AG09309 (cell line): ENCODE measurements at regions not wholly inside any gene's neighbourhood (a gene's known extent, or its start where the extent isn't known, plus 50 kb on each side); places are given as distances from the start of the nearest gene placed in this dataset.

ENCODE experiments used
- DNase-seq: peaks from one replicate; pipeline ENCODE4 v3.0.0-alpha.2; 2010; ENCODE audit warnings: low read depth
- H3K4me3 ChIP-seq: 2 replicates; pipeline ENCODE4 v1.5.1; 2011; ENCODE audit warnings: mild to moderate bottlenecking, low read depth, low read length, moderate library complexity; ENCODE audit not compliant: control insufficient read depth
- TF ChIP-seq, protein P1 (sequence below): IDR thresholded peaks from 2 replicates; pipeline ENCODE4 v1.5.1; 2011; ENCODE audit warnings: mild to moderate bottlenecking, low read depth, low read length, inconsistent platforms; ENCODE audit not compliant: insufficient read depth, control insufficient read depth; ENCODE audit errors: missing control alignments

- TF ChIP-seq, protein P1, sequence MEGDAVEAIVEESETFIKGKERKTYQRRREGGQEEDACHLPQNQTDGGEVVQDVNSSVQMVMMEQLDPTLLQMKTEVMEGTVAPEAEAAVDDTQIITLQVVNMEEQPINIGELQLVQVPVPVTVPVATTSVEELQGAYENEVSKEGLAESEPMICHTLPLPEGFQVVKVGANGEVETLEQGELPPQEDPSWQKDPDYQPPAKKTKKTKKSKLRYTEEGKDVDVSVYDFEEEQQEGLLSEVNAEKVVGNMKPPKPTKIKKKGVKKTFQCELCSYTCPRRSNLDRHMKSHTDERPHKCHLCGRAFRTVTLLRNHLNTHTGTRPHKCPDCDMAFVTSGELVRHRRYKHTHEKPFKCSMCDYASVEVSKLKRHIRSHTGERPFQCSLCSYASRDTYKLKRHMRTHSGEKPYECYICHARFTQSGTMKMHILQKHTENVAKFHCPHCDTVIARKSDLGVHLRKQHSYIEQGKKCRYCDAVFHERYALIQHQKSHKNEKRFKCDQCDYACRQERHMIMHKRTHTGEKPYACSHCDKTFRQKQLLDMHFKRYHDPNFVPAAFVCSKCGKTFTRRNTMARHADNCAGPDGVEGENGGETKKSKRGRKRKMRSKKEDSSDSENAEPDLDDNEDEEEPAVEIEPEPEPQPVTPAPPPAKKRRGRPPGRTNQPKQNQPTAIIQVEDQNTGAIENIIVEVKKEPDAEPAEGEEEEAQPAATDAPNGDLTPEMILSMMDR, result no peak
- peak; percentile 68 for DNase-seq
- H3K4me3 ChIP-seq, result no peak overlapping the region
These were observed 85.6 kb upstream of the DIO3 start for GRCh38 chr14:101475456-101476257.

GRCh38 chr14:101476258-101476915 is 84.9 kb upstream of the DIO3 start:
- no peak overlapping the region for H3K4me3 ChIP-seq
- TF ChIP-seq, protein P1, result no peak
- no peak for DNase-seq

- no peak overlapping the region for H3K4me3 ChIP-seq
- TF ChIP-seq, protein P1, result no peak
- no peak for DNase-seq
These were observed 84.3 kb upstream of the DIO3 start for GRCh38 chr14:101476916-101477553.

DNA sequence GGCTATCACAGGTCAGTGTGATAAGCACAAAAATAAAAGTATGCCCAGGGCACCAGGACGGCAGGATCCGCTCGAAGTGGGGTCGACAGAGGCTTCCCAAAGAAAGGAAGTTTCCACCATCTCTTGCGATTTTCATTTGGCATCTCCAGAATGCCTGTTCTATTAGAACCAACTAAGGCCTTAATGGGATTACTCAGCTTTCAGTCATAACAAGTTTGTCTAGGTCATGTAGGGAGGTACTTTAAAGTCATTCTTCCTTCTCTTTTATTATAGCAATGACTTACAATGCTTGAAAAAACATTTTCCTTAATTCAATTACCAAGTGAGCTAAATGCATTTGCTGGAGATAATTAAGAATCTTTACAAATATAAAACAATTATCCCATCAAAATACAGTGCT is 83.6 kb upstream of the DIO3 start:
- TF ChIP-seq, protein P1, result no peak
- no peak for DNase-seq

GRCh38 chr14:101478096-101478495 is 83.2 kb upstream of the DIO3 start:
- TF ChIP-seq, protein P1, result no peak
- no peak overlapping the region for H3K4me3 ChIP-seq
- no peak for DNase-seq

More for the DNA sequence above, 83.6 kb upstream of the DIO3 start:
- no peak overlapping the region for H3K4me3 ChIP-seq

- TF ChIP-seq, protein P1, result no peak
- no peak for DNase-seq
- H3K4me3 ChIP-seq, result no peak overlapping the region
These were observed 82.4 kb upstream of the DIO3 start for GRCh38 chr14:101478796-101479410.
